HG03097 (cell line): ENCODE measurements at regions not wholly inside any gene's neighbourhood (a gene's known extent, or its start where the extent isn't known, plus 50 kb on each side); places are given as distances from the start of the nearest gene placed in this dataset.
A peak's percentile ranks its signal among the peaks of the same experiment; 100 is the strongest.

Experiments used
- ATAC-seq: cut with Tn5 transposase; IDR thresholded peaks from one replicate; pipeline ENCODE4 v1.9.1; 2021; ENCODE audit not compliant: unreplicated experiment, low FRiP score

DNA sequence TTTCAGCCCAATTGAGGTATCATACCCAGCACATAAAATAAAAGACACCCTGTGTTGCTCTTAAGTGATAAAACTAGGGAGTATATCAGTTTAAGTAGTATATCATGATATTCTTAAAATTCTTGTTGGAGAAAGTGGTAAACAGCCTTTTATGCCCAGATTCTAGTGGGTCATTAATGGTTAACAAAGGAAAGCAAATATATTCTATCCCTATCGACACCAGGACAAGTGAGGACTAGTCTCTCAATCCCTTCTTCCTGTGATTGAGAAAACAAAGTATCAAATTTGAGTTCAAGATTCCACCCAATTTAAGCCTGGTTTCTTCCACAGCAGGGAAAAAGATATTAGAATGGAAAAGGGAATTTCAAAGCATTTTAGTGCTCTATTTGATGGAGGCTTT is 142.4 kb upstream of the IL12A start:
- ATAC-seq: no peak

DNA sequence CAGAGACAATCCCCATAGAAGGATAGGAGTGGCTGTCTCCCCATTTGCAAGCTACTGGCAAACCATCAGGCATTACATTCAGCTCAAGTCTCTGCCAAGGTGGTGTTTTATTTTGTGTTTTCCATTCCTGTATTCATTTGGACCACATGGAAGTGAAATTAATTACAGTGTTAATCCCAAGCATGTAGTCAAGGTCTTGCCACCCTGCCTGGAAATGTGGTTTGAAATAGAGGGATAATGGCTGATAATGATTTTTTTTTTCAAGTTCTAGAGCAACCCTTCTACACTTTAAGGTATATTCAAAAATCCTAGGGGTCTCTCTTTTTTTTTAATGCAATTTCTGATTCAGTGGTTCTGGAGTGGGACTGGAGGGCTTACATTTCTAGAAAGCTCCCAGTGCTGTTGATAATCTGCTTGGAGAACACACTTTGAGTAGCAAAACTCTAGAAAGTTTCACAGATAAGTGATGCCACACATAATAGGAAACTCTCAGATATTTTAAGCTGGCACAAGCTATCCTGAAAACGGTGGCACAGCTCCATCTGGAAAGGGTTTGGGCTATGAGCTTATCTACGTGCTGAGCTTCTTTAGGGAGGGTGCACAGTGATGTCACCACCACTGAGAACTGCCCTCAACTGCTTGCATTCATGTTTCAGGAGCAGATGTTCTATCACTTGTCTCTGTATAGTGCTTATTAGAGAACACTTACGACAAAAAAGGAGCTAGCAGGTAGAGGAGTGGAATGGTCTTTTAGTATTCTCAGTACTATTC is 140.1 kb upstream of the IL12A start:
- ATAC-seq: no peak

- ATAC-seq: no peak
Observed at GRCh38 chr3:159850481-159850880, 138.2 kb upstream of the IL12A start.

GRCh38 chr3:159852266-159852665 is 136.4 kb upstream of the IL12A start:
- no peak for ATAC-seq

- no peak for ATAC-seq
Observed at GRCh38 chr3:159852821-159853505, 135.7 kb upstream of the IL12A start.

GRCh38 chr3:159853506-159853864 is 135.2 kb upstream of the IL12A start:
- no peak for ATAC-seq

GRCh38 chr3:159854500-159855124 is 134.0 kb upstream of the IL12A start:
- no peak for ATAC-seq

- no peak for ATAC-seq
Observed at GRCh38 chr3:159855599-159856346, 132.9 kb upstream of the IL12A start.

GRCh38 chr3:159856590-159857104 is 132.0 kb upstream of the IL12A start:
- ATAC-seq: no peak

- no peak for ATAC-seq
Observed at GRCh38 chr3:159857840-159858239, 130.8 kb upstream of the IL12A start.

GRCh38 chr3:159858650-159859049 is 130.0 kb upstream of the IL12A start:
- no peak for ATAC-seq

DNA sequence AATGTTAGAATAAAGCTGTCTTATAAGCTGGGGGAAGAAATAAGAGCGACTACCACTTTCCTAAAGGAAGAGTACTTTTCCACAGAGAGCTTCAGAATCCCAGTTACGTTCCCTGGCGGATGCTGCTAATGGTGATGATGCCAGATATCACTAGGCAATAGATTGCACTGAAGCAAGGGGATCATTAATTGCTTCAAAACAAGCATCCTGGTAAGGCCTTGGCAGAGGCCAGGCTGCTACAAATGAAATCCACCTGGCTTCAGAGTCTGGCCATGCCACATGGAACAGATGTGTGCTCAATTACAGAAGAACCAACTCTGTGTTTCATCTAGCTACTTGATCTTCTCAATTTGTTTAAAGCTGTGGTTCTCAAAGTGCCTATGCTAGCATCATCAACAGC is 129.2 kb upstream of the IL12A start:
- ATAC-seq: no peak

DNA sequence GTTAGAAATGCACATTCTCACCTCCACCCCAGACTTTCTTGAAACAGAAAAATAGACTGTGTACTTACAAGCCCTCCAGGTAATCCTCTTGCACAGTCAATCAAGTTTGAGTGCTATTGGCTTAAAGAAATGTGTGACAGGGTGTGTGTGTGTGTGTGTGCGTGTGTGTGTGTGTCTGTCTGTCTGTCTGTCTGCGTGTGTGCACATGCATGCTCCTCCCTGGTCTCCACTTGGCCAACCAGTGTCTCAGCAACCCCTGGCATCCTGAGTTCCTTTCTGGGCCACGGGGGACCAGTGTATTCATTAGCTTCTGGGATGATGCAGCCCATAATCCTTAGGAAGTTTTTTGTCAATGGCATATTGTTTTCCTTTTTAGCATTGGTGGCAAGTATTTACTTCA is 128.8 kb upstream of the IL12A start:
- ATAC-seq: no peak

DNA sequence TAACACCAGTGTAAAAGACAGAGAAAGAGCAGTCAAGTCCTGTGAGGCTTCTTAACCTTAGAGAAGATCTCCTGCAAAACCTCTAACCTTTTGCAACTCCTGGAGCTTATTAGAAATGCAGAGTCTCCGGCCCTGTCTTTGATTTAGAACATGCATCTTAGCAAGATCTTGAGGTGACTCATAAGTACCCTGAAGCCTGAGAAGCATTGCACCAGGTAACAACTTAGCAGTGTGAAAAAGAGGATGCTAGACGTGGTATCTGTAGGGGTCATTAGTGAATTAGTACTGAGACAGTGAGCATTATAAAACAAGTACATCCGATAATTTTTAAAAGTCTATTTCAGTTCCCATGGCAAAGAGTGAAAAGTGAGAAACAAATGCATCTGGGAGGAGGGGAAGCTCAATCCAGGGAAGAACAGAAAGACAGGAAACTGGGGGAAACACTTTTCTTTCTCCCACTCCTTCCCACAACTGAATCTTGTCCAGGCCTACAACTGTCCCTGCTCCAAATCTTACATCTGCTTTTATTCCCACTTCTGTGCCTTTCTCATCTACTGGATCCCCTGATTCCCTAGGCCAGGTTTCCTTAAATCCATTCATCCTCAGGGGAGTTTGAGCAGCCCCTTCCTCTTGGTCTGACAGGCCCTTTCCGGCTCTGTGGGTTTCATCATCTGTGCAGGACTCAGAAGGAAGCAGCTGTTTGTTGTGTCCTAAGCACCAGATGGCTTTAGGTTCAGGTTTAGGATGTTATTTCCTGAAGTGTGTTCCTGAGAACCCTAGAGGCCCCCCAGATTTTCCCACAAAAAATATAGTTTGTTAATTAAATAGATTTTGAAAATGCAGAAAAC is 128.1 kb upstream of the IL12A start:
- ATAC-seq: no peak

DNA sequence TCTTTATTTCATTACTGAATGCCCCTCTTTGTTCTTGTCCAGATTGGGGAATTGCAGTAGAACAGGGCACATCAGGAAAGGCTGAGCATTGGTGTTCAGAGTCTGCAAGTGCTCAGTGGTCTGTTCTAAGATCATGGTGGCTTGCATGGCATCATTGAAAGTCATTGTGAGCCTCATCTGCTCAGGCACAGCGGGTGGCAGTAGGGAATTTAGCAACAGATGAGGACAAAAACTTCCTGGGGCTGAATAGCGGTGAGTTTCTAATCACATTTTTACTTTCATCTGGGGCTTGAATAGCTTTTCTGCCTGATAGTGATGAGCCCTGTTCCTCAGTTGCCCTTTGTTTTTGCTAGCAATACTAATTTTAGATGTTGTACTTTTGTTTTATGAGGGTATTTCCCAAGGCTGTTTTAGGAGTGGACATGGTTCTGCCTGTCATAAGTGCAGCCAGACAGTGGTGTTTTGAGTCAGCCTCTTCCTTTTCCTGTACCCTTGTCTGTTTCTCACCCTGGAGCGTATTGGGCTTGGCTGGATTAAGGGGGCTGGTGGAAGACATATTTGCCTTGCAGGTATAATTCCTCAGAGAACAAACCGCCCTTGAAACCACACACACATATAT is 127.2 kb upstream of the IL12A start:
- peak; percentile 68 for ATAC-seq

GRCh38 chr3:159865041-159865579 is 123.5 kb upstream of the IL12A start:
- no peak for ATAC-seq

DNA sequence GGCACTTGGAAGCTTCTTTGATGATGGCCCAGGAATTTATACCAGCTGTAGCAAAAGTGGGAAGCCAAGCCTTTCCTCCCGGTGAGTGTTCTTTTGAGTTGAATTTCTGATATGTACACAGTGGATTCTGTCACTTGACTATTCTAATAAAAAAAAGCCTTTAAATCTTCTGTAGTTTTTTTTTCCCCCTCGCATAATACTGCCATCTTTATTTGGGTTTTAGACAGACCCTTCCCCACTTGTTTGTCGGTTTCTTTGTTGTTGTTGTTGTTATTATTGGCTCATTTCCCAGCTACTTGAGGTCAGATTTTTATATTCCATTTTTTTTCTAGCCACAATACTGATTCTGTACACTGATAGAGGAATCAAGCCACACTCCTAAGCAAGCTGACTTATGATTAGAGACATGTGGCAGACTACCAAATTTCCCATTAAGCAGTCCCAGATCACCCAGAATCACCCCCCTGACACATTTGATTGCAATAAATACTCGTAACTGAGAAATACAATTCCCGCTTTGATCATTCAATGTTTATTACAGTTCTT is 122.4 kb upstream of the IL12A start:
- ATAC-seq: no peak

DNA sequence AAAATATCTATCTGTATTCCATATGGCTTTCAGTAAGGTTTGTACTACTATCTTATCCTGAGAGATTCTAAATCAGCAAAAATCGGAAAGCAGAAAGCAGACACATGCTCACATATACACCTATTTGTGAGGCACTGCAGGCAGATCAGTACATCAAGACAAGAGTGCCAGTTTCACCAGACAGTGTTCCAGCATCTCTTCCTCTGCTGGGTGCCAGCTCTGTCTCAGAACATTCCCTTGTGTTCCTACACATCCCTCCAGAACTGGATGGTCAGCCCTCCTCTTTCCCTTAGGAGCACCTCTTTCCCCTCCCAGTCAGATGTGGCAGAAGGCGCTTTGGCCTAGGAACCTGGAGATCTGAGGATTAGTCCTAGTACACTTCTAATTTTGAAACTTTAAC is 121.3 kb upstream of the IL12A start:
- ATAC-seq: no peak

DNA sequence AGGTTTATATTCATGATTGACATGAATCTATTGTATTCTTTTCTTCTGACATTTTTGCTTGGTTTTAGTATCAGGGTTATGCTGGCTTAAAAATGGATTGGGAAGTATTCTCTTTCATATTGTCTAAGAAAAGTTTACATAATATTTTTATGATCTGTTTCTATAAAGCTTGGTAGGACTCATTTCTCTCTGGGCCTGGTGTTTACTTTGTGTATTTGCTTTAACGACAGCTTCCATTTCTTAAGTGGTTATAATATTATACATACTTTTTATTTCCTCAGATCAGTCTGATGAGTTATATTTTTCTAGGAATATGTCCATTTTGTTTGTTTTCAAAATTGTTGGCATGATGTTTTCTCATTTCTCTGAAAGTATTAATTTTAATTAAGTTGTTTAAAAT is 117.9 kb upstream of the IL12A start:
- ATAC-seq: no peak
